ENCODE measurements at regions not wholly inside any gene's neighbourhood (a gene's known extent, or its start where the extent isn't known, plus 50 kb on each side); places are given as distances from the start of the nearest gene placed in this dataset.

DNA sequence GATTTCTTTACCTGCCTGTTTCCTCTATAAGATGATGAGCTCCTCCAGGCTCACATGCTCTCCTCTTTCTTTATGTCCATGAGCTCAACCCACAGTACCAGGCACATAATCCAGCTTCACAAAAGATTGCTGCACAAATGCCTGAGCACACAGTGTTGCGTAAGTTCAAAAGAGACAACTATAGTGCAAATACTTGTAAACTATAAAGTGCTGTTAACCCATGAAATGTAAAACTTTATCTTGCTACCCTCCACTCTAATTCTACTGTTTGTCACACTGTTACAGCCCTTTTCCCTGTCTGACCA, 101.0 kb upstream of the LPP start:
- H3K4me3 Mint-ChIP-seq: no peak overlapping the region

DNA sequence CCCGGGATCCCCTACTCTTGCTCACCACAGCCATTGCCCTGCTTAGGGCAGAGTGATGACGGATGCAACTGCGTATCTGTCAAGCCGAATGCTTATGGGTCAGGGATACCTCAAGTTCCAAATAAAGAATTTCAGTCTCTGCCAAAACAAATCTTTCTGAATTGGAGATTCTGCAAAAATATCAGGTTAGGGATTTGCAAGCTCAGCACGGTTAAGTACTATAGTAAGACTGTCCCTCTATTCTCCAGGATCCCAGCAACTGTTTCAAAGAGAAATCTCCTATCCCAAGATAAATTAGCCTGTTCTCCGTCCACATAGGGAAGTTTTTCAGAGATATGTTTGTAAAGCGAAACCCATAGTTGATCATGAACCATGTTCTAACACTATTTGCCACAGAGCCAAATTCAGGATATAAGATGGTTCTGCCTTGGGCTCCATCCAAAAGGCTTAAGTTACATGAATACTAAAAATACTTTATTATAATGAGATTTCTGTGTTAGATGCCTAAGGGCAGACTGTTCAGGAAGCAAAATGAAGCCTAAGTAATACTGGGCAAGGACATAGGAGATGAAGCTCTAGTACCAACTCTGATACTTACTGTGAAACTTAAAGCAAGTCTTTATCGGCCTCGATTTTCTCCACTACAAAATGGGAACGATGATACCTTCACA, 100.1 kb upstream of the LPP start:
- H3K4me3 Mint-ChIP-seq: no peak overlapping the region
- H3K27ac ChIP-seq (ENCODE audit: low read length in 2 of 2): no peak overlapping the region
- ATAC-seq (ENCODE audit: low read depth) (no peak), DNase-seq (no peak)
- no peak overlapping the region for H3K9ac ChIP-seq (ENCODE audit: low read length)
- 96% methylated on average over 5 of the region's 10 CpGs for WGBS (ENCODE audit: insufficient coverage)
- POLR2A ChIA-PET: no interaction called here
- no peaks in the 10 kb centered on the region for H3K27me3 Mint-ChIP-seq
- H3K4me2 ChIP-seq (replicated peaks; ENCODE audit: low read depth, low read length, poor library complexity, severe bottlenecking): no peak overlapping the region
- H3K27ac Mint-ChIP-seq: no peak overlapping the region
- peaks cover 0 to 3% (median 0%) of the 10 kb centered on the region in 4 experiments for H3K27me3 ChIP-seq (replicated peaks in 1 of 4; ENCODE audit: control extremely low read depth in 1 of 4, control insufficient read depth in 3 of 4, insufficient read depth in 4 of 4, low read length in 3 of 4)
- H3K4me1 Mint-ChIP-seq: peaks cover 12% of the 10 kb centered on the region
- CTCF ChIA-PET: interaction anchor here (0.9 kb wide), 1 partner anchor 313 kb away, joined by 3 read pairs; no protein-coding TSS in a partner anchor
- peaks cover 11 to 14% of the 10 kb centered on the region in 2 donors for H3K4me1 ChIP-seq (ENCODE audit: control insufficient read depth in 2 of 2, insufficient read depth in 2 of 2, low read length in 2 of 2)
- no peaks in the 10 kb centered on the region for H3K36me3 ChIP-seq (replicated peaks in 1 of 2; ENCODE audit: control extremely low read depth in 1 of 2, control insufficient read depth in 1 of 2, extremely low read depth in 1 of 2, insufficient read depth in 2 of 2, low read length in 1 of 2)
- H3K9me3 Mint-ChIP-seq (ENCODE audit: insufficient read depth): no peaks in the 10 kb centered on the region
- H3K9me3 ChIP-seq (ENCODE audit: control extremely low read depth in 1 of 3, control insufficient read depth in 2 of 3, insufficient read depth in 1 of 3, low read length in 2 of 3): no peaks in the 10 kb centered on the region
- no peak overlapping the region for H2AFZ ChIP-seq (ENCODE audit: insufficient read depth, low read depth, low read length, poor library complexity, severe bottlenecking)
- no peak overlapping the region for H3K4me3 ChIP-seq (ENCODE audit: control extremely low read depth in 1 of 5, extremely low read depth in 1 of 5, insufficient read depth in 1 of 5, low read depth in 2 of 5, low read length in 4 of 5)
- intact Hi-C loops (cut with micrococcal nuclease): no loop called here
- no peaks in the 10 kb centered on the region for H3K79me2 ChIP-seq (ENCODE audit: control insufficient read depth, insufficient read depth, low read length)
- H4K20me1 ChIP-seq (ENCODE audit: control insufficient read depth, insufficient read depth, low read length, poor library complexity, severe bottlenecking): no peaks in the 10 kb centered on the region
- no peak for TF ChIP-seq EZH2 (IDR thresholded peaks at IDR 0.05; ENCODE audit: borderline replicate concordance, insufficient read depth, low read depth, low read length, poor library complexity, severe bottlenecking)
- TF ChIP-seq, protein P1, sequence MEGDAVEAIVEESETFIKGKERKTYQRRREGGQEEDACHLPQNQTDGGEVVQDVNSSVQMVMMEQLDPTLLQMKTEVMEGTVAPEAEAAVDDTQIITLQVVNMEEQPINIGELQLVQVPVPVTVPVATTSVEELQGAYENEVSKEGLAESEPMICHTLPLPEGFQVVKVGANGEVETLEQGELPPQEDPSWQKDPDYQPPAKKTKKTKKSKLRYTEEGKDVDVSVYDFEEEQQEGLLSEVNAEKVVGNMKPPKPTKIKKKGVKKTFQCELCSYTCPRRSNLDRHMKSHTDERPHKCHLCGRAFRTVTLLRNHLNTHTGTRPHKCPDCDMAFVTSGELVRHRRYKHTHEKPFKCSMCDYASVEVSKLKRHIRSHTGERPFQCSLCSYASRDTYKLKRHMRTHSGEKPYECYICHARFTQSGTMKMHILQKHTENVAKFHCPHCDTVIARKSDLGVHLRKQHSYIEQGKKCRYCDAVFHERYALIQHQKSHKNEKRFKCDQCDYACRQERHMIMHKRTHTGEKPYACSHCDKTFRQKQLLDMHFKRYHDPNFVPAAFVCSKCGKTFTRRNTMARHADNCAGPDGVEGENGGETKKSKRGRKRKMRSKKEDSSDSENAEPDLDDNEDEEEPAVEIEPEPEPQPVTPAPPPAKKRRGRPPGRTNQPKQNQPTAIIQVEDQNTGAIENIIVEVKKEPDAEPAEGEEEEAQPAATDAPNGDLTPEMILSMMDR (IDR thresholded peaks at IDR 0.05): no peak

More for the DNA sequence above, 101.0 kb upstream of the LPP start:
- no peaks in the 10 kb centered on the region for H3K79me2 ChIP-seq (ENCODE audit: control insufficient read depth, insufficient read depth, low read length)
- H3K4me2 ChIP-seq (replicated peaks; ENCODE audit: low read depth, low read length, poor library complexity, severe bottlenecking): no peak overlapping the region
- 83% methylated on average over 1 of the region's 1 CpG for WGBS (ENCODE audit: insufficient coverage)
- CTCF ChIA-PET: interaction anchor here (0.9 kb wide), 1 partner anchor 521 kb away, joined by 3 read pairs; no protein-coding TSS in a partner anchor
- Mint-ChIP-seq H3K27ac (no peak overlapping the region), H3K9me3 (ENCODE audit: insufficient read depth) (no peaks in the 10 kb centered on the region), H3K4me1 (peaks cover 12% of the 10 kb centered on the region), H3K27me3 (no peaks in the 10 kb centered on the region)
- peaks cover 11 to 14% of the 10 kb centered on the region in 2 donors for H3K4me1 ChIP-seq (ENCODE audit: control insufficient read depth in 2 of 2, insufficient read depth in 2 of 2, low read length in 2 of 2)
- no peaks in the 10 kb centered on the region for H3K36me3 ChIP-seq (replicated peaks in 1 of 2; ENCODE audit: control extremely low read depth in 1 of 2, control insufficient read depth in 1 of 2, extremely low read depth in 1 of 2, insufficient read depth in 2 of 2, low read length in 1 of 2)
- no peak for ATAC-seq (ENCODE audit: low read depth)
- H4K20me1 ChIP-seq (ENCODE audit: control insufficient read depth, insufficient read depth, low read length, poor library complexity, severe bottlenecking): no peaks in the 10 kb centered on the region
- H3K4me3 ChIP-seq (ENCODE audit: control extremely low read depth in 1 of 5, extremely low read depth in 1 of 5, insufficient read depth in 1 of 5, low read depth in 2 of 5, low read length in 4 of 5): no peak overlapping the region
- TF ChIP-seq, protein P1 (IDR thresholded peaks at IDR 0.05): no peak
- no peak for TF ChIP-seq EZH2 (IDR thresholded peaks at IDR 0.05; ENCODE audit: borderline replicate concordance, insufficient read depth, low read depth, low read length, poor library complexity, severe bottlenecking)
- POLR2A ChIA-PET: no interaction called here
- peaks cover 0 to 3% (median 0%) of the 10 kb centered on the region in 4 experiments for H3K27me3 ChIP-seq (replicated peaks in 1 of 4; ENCODE audit: control extremely low read depth in 1 of 4, control insufficient read depth in 3 of 4, insufficient read depth in 4 of 4, low read length in 3 of 4)
- no peak overlapping the region for H3K27ac ChIP-seq (ENCODE audit: low read length in 2 of 2)
- DNase-seq: no peak
- H3K9ac ChIP-seq (ENCODE audit: low read length): no peak overlapping the region
- no peaks in the 10 kb centered on the region for H3K9me3 ChIP-seq (ENCODE audit: control extremely low read depth in 1 of 3, control insufficient read depth in 2 of 3, insufficient read depth in 1 of 3, low read length in 2 of 3)
- intact Hi-C loops (cut with micrococcal nuclease): no loop called here
- no peak overlapping the region for H2AFZ ChIP-seq (ENCODE audit: insufficient read depth, low read depth, low read length, poor library complexity, severe bottlenecking)

Measured in B cell (primary cell).